ENCODE measurements at regions not wholly inside any gene's neighbourhood (a gene's known extent, or its start where the extent isn't known, plus 50 kb on each side); places are given as distances from the start of the nearest gene placed in this dataset.
"Not testable (repeated sequence)": the region's sequence is repeated elsewhere in the genome, so short reads cannot be mapped to it uniquely, and the experiment has no call there.

GRCh38 chr2:16908656-16909055, 243.0 kb upstream of the CYRIA start:
- H3K27me3 ChIP-seq: no peaks in the 10 kb centered on the region
- no peak overlapping the region for H3K27ac ChIP-seq
- H3K4me2 ChIP-seq: no peak overlapping the region
- H3K4me3 ChIP-seq: no peak overlapping the region
- H3K4me1 ChIP-seq: peaks cover 0 to 16% (median 0%) of the 10 kb centered on the region in 10 experiments; a peak in 3 of 20 replicates
- H3K9me3 ChIP-seq (replicated peaks in 1 of 11): no peaks in the 10 kb centered on the region
- no peak overlapping the region for H3K9ac ChIP-seq
- TF ChIP-seq Cebpa-rat (IDR thresholded peaks at IDR 0.05): no peak
- H3K36me3 ChIP-seq: no peaks in the 10 kb centered on the region
- no peaks in the 10 kb centered on the region for H4K20me1 ChIP-seq

DNA sequence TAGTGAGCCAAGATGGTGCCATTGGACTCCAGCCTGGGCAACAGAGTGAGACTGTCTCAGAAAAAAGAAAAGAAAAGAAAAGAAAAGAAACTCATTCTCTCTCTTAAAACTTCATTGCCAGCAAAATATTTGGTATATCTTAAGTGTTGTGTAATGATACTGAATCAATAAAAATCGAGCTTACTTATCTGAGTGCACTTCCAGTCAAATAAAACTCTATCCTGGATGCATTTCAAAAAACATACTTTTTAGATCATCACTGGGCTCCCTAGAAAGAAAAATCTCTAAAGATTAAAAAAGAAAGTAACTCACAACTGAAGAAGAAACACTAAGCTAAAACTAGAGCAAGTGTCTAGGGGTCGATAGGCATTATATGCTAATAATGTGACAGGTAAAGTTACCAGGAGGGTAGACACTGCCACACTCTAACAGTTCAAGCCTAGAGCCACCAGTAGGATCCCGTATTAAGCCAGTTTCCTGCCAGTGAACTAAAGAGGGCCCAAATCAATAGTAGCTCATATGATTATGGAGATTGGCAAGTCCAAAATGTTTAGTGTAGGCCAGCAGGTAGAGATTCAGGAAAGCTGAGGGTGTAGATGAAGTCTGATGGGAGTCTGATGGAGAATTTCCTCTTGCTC, 242.1 kb upstream of the CYRIA start:
- Histone ChIP-seq H3K4me3 (no peak overlapping the region), H3K27me3 (no peaks in the 10 kb centered on the region), H3K36me3 (no peaks in the 10 kb centered on the region), H3K9ac (no peak overlapping the region), H3K4me1 (peaks cover 0 to 16% (median 0%) of the 10 kb centered on the region in 10 experiments; a peak in 3 of 20 replicates), H3K4me2 (no peak overlapping the region), H3K27ac (no peak overlapping the region), H4K20me1 (no peaks in the 10 kb centered on the region), H3K9me3 (replicated peaks in 1 of 11) (no peaks in the 10 kb centered on the region)
- TF ChIP-seq Cebpa-rat (IDR thresholded peaks at IDR 0.05): no peak

DNA sequence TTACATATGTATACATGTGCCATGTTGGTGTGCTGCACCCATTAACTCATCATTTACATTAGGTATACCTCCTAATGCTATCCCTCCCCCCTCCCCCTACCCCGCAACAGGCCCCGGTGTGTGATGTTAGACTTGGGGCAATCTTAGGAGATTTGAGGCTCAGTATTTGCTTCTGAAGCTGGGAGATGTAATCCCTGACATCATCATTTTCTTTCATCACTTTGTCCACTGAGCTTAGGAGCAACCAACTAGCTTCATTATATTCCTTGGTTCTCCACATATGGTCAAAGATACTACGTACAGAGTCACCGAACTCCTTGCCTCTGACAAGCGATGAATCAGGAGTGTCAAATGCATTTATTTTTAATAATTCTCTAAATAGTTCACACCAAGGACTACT, 239.7 kb upstream of the CYRIA start:
- not testable (repeated sequence) for H3K36me3 ChIP-seq; H3K9ac ChIP-seq; H3K4me1 ChIP-seq; H3K27ac ChIP-seq; H4K20me1 ChIP-seq; H3K27me3 ChIP-seq; H3K4me2 ChIP-seq; H3K9me3 ChIP-seq (replicated peaks in 1 of 11); H3K4me3 ChIP-seq

- no peak overlapping the region for H3K27ac ChIP-seq
- TF ChIP-seq Cebpa-rat (IDR thresholded peaks at IDR 0.05): no peak
- H3K9ac ChIP-seq: no peak overlapping the region
- H4K20me1 ChIP-seq: no peaks in the 10 kb centered on the region
- no peaks in the 10 kb centered on the region for H3K27me3 ChIP-seq
- no peaks in the 10 kb centered on the region for H3K9me3 ChIP-seq (replicated peaks in 1 of 11)
- no peaks in the 10 kb centered on the region for H3K36me3 ChIP-seq
- H3K4me3 ChIP-seq: no peak overlapping the region
- H3K4me2 ChIP-seq: no peak overlapping the region
- H3K4me1 ChIP-seq: no peaks in the 10 kb centered on the region
Observed at GRCh38 chr2:16900405-16901025, 234.9 kb upstream of the CYRIA start.

- TF ChIP-seq Cebpa-rat (IDR thresholded peaks at IDR 0.05): no peak
- Histone ChIP-seq H3K4me1 (no peaks in the 10 kb centered on the region), H3K4me2 (no peak overlapping the region)
Observed at GRCh38 chr2:16899958-16900357, 234.3 kb upstream of the CYRIA start.

GRCh38 chr2:16890081-16890480, 224.4 kb upstream of the CYRIA start:
- no peaks in the 10 kb centered on the region for H3K4me1 ChIP-seq
- no peak overlapping the region for H3K4me2 ChIP-seq
- H3K36me3 ChIP-seq: no peaks in the 10 kb centered on the region
- H3K4me3 ChIP-seq: no peak overlapping the region
- no peaks in the 10 kb centered on the region for H3K27me3 ChIP-seq
- no peak overlapping the region for H3K27ac ChIP-seq
- H3K9me3 ChIP-seq (replicated peaks in 1 of 11): peaks cover 0 to 13% (median 0%) of the 10 kb centered on the region in 11 experiments; a peak in 1 of 22 replicates
- no peaks in the 10 kb centered on the region for H4K20me1 ChIP-seq
- no peak overlapping the region for H3K9ac ChIP-seq
- TF ChIP-seq Cebpa-rat (IDR thresholded peaks at IDR 0.05): no peak

More at GRCh38 chr2:16899958-16900357, 234.3 kb upstream of the CYRIA start:
- Histone ChIP-seq H4K20me1 (no peaks in the 10 kb centered on the region), H3K27me3 (no peaks in the 10 kb centered on the region), H3K4me3 (no peak overlapping the region), H3K9me3 (replicated peaks in 1 of 11) (no peaks in the 10 kb centered on the region), H3K36me3 (no peaks in the 10 kb centered on the region), H3K27ac (no peak overlapping the region), H3K9ac (no peak overlapping the region)

DNA sequence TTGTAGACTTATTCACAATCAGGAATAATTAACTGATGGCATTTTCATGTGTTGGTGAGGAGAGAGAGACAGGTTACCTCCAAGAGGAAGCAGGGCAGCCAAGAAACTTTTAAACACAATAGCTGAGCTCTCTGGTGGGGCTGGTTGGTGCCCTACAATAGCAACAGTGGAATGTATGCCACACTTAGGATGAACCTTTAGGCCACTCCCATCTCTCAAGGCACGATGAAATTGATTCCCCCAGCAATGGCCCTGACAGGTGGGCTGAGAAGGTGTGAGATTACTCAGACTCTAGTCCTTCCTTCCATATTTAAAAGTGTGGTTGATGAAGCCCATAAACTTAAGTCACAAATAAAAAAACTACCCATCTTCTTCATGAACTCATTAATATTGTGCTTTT, 219.4 kb upstream of the CYRIA start:
- Histone ChIP-seq H3K27me3 (no peaks in the 10 kb centered on the region), H3K4me2 (no peak overlapping the region), H3K36me3 (no peaks in the 10 kb centered on the region), H3K27ac (no peak overlapping the region), H3K4me3 (no peak overlapping the region), H3K4me1 (peaks cover 0 to 11% (median 0%) of the 10 kb centered on the region in 10 experiments; a peak in 2 of 20 replicates), H4K20me1 (no peaks in the 10 kb centered on the region), H3K9ac (no peak overlapping the region), H3K9me3 (replicated peaks in 1 of 11) (no peaks in the 10 kb centered on the region)
- no peak for TF ChIP-seq Cebpa-rat (IDR thresholded peaks at IDR 0.05)

DNA sequence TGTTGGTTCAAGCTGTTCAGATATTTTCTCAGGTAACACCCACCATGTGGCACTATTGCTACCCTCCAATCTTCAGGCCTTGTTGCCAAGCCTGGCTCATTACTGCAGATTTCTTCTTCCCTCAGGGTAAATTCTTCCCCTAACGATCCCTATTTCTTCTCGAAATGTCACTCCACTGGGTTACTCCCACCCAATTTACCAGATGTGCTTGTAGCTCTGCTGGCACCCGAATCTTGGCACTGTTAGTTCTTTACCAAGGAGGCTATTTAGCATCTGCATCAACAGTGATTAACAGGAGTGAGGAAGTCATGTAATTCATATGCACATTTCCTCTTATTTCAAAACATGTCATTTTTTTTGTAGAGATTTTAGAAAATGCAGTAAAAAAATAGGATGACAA, 217.1 kb upstream of the CYRIA start:
- Histone ChIP-seq H3K9ac (no peak overlapping the region), H3K36me3 (no peaks in the 10 kb centered on the region), H3K27ac (no peak overlapping the region), H3K4me2 (peak overlapping the region in 1 of 11 experiments; percentile 40; a peak in 2 of 22 replicates), H3K4me3 (no peak overlapping the region), H4K20me1 (no peaks in the 10 kb centered on the region), H3K9me3 (replicated peaks in 1 of 11) (no peaks in the 10 kb centered on the region), H3K27me3 (no peaks in the 10 kb centered on the region), H3K4me1 (peaks cover 0 to 11% (median 0%) of the 10 kb centered on the region in 10 experiments; a peak in 2 of 20 replicates)
- no peak for TF ChIP-seq Cebpa-rat (IDR thresholded peaks at IDR 0.05)

GRCh38 chr2:16881122-16881521, 215.5 kb upstream of the CYRIA start:
- Histone ChIP-seq H3K9ac (no peak overlapping the region), H3K4me1 (peaks cover 0 to 11% (median 0%) of the 10 kb centered on the region in 10 experiments; a peak in 2 of 20 replicates), H3K4me3 (no peak overlapping the region), H4K20me1 (no peaks in the 10 kb centered on the region), H3K27me3 (no peaks in the 10 kb centered on the region), H3K9me3 (replicated peaks in 1 of 11) (no peaks in the 10 kb centered on the region), H3K36me3 (no peaks in the 10 kb centered on the region), H3K4me2 (no peak overlapping the region), H3K27ac (no peak overlapping the region)
- TF ChIP-seq Cebpa-rat (IDR thresholded peaks at IDR 0.05): no peak

- H3K27me3 ChIP-seq: no peaks in the 10 kb centered on the region
- peak overlapping the region in 9 of 11 experiments; percentile 0 to 68 (median 50); a peak in 15 of 22 replicates for H3K4me2 ChIP-seq
- H3K4me1 ChIP-seq: peaks cover 0 to 24% (median 16%) of the 10 kb centered on the region in 10 experiments; a peak in 15 of 20 replicates
- H3K27ac ChIP-seq: no peak overlapping the region
- H3K4me3 ChIP-seq: no peak overlapping the region
- no peak overlapping the region for H3K9ac ChIP-seq
- no peaks in the 10 kb centered on the region for H3K9me3 ChIP-seq (replicated peaks in 1 of 11)
- H4K20me1 ChIP-seq: no peaks in the 10 kb centered on the region; a peak in 1 of 22 replicates
- H3K36me3 ChIP-seq: no peaks in the 10 kb centered on the region
- no peak for TF ChIP-seq Cebpa-rat (IDR thresholded peaks at IDR 0.05)
Observed at GRCh38 chr2:16871411-16871810, 205.8 kb upstream of the CYRIA start.

All from BLaER1 treated with 17β-estradiol and CSF1 and Interleukin-3, amounts not matched to agents 10 nM and 100 nM (cell line).